NCI-H2227 treated with DMSO at 0.1 percent for 48 hours (cell line): ENCODE measurements at regions not wholly inside any gene's neighbourhood (a gene's known extent, or its start where the extent isn't known, plus 50 kb on each side); places are given as distances from the start of the nearest gene placed in this dataset.

ENCODE experiments used
- DNase-seq: peaks from one replicate; lab custom pipeline; 2025; lab: John Stamatoyannopoulos, UW

GRCh38 chr12:94062796-94063635 lies 85.4 kb upstream of the PLXNC1 start:
- no peak for DNase-seq

GRCh38 chr12:94070520-94070919 lies 77.9 kb upstream of the PLXNC1 start:
- DNase-seq = no peak

DNA sequence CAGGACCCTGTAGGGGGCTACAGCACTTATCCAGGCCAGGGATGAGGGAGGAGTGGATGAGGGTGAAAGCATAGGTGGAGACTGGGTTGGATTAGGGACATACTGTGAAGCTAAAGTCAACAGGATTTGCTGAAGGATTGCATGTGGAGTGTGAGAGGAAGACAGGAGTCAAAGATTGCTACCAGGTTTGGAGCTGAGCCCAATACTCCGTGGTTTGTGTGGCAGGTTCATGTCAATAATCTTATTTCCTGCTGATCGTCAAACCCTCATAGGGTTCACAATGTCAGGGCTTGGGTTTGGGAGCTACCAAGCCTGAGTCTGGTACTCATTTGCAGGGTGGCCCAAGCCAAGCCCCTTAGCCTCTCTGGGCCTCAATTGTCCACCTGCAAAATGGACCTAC lies 77.1 kb upstream of the PLXNC1 start:
- DNase-seq = no peak

DNA sequence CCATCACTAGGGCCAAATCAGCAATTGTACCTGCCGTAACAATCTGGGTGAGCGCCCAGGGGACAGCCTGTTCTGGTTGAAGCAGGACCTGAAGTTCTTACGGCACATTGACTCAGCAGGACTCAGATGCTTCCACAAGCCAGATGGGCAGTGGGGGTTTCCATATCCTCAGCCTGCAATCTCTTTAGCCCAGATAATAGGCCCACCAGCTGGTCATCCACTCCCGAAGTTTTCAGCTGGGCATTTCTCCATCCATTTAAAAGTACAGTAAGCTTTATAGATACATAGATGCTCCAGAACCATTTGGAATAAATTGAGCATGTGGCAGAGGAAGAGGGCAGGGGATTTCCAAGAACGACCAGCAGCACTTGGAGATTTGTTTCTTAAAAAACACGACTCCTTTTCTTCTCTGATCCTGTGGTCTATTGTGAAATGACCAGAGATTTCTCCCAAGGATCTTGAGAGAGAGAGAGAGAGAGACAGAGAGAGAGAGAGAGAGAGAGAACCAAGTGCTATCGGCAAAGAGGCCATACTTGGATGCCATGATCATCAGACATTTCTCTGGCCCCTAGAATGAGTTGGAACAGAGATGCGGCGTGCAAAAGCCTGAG lies 74.8 kb upstream of the PLXNC1 start:
- DNase-seq = no peak

GRCh38 chr12:94074216-94074979 lies 74.0 kb upstream of the PLXNC1 start:
- DNase-seq = no peak

DNA sequence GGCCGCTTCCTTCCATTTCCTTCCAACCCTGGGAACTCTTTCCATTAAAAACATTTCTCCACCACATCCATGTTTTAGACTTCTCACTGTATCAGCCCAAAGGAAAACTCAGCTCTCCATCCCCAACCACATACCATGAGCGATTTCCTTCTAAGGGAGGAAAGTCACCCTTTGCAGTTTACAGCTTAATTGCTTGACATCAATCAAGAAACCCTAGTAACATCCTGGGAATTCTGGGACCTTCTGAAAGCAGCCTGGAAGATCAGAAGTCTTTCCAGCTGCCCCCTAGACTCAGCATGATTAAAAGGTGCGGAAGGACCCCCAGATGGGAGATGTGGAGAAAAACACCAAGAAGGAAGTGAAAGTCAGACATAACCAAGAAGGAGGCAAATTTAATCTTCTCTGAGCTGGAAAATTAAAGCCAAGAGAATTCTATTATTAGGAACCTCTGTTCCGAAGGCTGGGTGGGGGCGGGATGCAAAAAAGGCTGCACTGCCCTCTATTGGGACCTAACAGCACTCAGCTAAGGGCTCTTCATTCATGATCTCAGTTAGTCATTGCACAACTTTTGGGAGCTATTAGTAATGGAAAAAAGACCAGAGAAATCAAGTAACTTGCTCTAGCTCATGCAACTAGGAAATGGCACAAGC lies 73.3 kb upstream of the PLXNC1 start:
- peak; percentile 15 for DNase-seq

GRCh38 chr12:94077209-94077608 lies 71.2 kb upstream of the PLXNC1 start:
- no peak for DNase-seq

DNA sequence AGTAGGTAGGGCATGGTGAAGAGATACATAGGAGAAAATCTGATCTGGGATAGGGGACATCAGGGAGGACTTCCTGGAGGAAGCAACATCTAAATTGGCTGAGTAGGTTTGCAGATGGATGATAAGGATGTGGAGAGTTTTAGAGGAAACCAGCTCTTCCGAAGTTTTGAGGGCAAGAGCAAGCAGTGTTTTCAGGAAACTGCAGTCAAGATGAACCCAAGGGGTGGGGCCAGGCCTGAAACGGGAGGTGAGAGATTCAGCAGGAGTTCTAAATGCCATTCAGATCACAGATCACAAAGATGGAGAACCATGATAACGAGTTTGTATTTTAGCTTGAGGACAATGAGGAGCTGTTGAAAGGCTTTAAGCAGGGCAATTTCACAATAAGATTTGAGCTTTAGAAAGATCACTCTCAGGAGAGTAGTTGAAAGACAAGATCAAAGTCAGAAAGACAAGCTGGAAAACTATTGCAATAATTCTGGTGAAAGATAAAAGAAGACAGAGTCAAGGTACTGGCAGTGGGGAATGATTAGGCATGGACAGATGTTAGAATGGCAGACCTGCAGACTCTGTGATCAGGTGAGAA lies 70.1 kb upstream of the PLXNC1 start:
- no peak for DNase-seq

- no peak for DNase-seq
Measured at GRCh38 chr12:94078736-94079509, 69.5 kb upstream of the PLXNC1 start.

- no peak for DNase-seq
Measured at GRCh38 chr12:94079566-94080340, 68.6 kb upstream of the PLXNC1 start.

DNA sequence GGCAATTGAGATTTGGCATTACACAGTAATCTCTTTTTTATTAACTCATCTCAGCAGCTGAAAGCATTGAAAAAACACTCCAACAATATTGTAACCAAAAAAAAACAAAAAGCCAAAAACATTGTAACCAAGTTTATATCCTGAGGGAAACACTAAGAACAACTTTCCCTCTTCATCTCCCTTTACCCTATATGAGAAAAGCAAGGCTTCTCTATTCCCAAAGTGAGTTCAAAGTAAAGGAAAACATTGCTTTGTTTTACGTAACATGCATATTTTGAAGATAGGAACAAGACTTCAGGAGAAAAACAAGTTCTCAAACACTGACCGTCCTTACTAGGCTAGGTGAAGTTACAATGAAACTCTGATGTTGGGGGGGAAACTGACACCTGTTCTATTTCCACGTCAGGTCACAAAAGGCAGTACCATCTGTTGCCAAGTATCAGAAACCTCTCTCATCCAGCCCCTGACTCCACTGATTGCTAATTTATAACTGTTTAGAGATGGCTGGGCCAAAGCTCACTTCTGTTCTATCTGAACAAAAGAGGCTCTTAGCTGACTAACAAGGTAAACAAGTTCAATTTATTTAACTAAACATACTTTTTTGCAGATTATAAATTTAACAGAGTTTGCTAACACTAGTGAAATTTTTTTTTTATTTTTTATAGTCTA lies 67.9 kb upstream of the PLXNC1 start:
- no peak for DNase-seq

- no peak for DNase-seq
Measured at GRCh38 chr12:94082690-94083089, 65.7 kb upstream of the PLXNC1 start.

GRCh38 chr12:94089891-94090290 lies 58.5 kb upstream of the PLXNC1 start:
- no peak for DNase-seq

DNA sequence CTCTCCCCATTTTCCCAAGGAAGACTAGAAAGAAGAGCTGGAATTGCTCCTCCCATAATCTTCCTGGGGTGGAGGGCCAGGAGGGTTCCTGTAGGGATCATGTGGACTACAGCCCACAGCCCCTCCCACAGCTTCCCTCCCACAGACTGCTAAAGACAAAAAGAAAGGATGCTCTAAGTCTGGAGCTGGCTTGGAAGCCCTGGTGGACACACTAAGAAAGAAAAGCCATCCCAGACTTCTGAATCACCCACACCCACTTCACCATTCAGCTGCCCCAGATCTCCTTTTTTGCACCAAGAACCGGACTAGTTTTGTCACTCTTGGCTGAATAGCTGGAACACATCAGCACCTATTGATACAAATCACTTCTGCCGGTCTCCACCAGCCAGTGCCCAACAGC lies 56.8 kb upstream of the PLXNC1 start:
- no peak for DNase-seq

- DNase-seq = no peak
Measured at GRCh38 chr12:94092516-94093241, 55.7 kb upstream of the PLXNC1 start.

DNA sequence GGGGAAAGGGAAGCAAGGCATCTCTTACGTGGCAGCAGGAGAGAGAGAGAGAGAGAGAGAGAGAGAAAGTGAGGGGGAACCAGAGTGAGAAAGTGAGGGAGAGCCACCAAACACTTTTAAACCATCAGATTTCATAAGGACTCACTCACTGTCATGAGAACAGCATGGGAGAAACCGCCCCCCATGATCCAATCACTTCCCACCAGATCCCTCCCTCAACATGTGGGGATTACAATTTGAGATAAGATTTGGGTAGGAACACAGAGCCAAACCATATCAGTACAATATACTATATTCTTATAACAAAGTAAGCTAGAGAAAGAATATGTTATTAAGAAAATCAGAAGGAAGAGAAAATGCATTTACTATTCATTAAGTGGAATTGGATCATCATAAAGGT lies 53.7 kb upstream of the PLXNC1 start:
- DNase-seq = no peak

GRCh38 chr12:94095618-94096017 lies 52.8 kb upstream of the PLXNC1 start:
- no peak for DNase-seq

GRCh38 chr12:94098466-94098865 lies 49.9 kb upstream of the PLXNC1 start:
- no peak for DNase-seq
